HFFc6 (cell line): ENCODE measurements at regions not wholly inside any gene's neighbourhood (a gene's known extent, or its start where the extent isn't known, plus 50 kb on each side); places are given as distances from the start of the nearest gene placed in this dataset.
A peak's percentile ranks its signal among the peaks of the same experiment; 100 is the strongest.

Experiments
- DNase-seq: peaks from one replicate; pipeline ENCODE4 v3.0.0-alpha.2; 2018
- H3K27ac Mint-ChIP-seq: 2 replicates; pipeline ENCODE4 v1.8.0; 2020; ENCODE audit warnings: mild to moderate bottlenecking, mixed read lengths
- H3K27me3 Mint-ChIP-seq: 2 replicates; pipeline ENCODE4 v1.8.0; 2021; ENCODE audit warnings: mild to moderate bottlenecking, moderate library complexity, mixed read lengths; ENCODE audit not compliant: insufficient read depth
- H3K36me3 Mint-ChIP-seq: 2 replicates; pipeline ENCODE4 v1.8.0; 2021; ENCODE audit warnings: low read depth, mixed read lengths
- H3K4me1 Mint-ChIP-seq: 2 replicates; pipeline ENCODE4 v1.8.0; 2020; ENCODE audit warnings: low read depth, mixed read lengths
- H3K4me3 Mint-ChIP-seq: 2 replicates; pipeline ENCODE4 v1.8.0; 2020; ENCODE audit warnings: mild to moderate bottlenecking, moderate library complexity, mixed read lengths
- H3K9me3 Mint-ChIP-seq: 2 replicates; pipeline ENCODE4 v1.8.0; 2020; ENCODE audit warnings: mild to moderate bottlenecking, mixed read lengths
- TF ChIP-seq, protein P1 (sequence below): fragments of 200-600 bp; sonication (generic); IDR thresholded peaks from 2 replicates; pipeline ENCODE4 v1.5.0; 2021; ENCODE audit warnings: antibody characterized with exemption, mild to moderate bottlenecking

DNA sequence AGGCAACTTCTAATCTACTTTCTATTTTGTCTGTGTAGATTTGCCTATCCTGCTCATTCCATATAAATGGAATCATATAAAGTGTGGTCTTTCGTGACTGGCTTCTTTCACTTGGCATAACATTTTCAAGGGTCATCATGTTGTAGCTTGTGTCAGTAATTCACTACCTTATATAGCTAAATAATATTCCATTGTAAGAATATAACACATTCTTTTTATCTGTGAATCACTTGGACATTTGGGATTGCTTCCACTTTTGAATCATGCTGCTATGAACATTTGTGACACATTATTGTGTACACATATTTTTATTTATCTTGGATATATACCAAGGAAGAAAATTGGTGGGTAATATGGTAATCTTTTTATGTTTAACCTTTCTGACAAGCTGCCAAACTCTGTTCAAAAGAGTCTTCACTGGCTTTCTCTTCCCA, 89.0 kb upstream of the CSNK1A1L start:
- peaks cover 6% of the 10 kb centered on the region; the same call in 1 of the 2 replicates for H3K36me3 Mint-ChIP-seq
- H3K27me3 Mint-ChIP-seq = no peaks in the 10 kb centered on the region; the same call in 1 of the 2 replicates
- H3K27ac Mint-ChIP-seq = peak overlapping the region; percentile 10; the same call in 1 of the 2 replicates
- H3K4me1 Mint-ChIP-seq = peaks cover 61% of the 10 kb centered on the region
- no peaks in the 10 kb centered on the region for H3K9me3 Mint-ChIP-seq
- peak; percentile 55 for DNase-seq
- peak overlapping the region; percentile 14 for H3K4me3 Mint-ChIP-seq
- TF ChIP-seq, protein P1, sequence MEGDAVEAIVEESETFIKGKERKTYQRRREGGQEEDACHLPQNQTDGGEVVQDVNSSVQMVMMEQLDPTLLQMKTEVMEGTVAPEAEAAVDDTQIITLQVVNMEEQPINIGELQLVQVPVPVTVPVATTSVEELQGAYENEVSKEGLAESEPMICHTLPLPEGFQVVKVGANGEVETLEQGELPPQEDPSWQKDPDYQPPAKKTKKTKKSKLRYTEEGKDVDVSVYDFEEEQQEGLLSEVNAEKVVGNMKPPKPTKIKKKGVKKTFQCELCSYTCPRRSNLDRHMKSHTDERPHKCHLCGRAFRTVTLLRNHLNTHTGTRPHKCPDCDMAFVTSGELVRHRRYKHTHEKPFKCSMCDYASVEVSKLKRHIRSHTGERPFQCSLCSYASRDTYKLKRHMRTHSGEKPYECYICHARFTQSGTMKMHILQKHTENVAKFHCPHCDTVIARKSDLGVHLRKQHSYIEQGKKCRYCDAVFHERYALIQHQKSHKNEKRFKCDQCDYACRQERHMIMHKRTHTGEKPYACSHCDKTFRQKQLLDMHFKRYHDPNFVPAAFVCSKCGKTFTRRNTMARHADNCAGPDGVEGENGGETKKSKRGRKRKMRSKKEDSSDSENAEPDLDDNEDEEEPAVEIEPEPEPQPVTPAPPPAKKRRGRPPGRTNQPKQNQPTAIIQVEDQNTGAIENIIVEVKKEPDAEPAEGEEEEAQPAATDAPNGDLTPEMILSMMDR = no peak

DNA sequence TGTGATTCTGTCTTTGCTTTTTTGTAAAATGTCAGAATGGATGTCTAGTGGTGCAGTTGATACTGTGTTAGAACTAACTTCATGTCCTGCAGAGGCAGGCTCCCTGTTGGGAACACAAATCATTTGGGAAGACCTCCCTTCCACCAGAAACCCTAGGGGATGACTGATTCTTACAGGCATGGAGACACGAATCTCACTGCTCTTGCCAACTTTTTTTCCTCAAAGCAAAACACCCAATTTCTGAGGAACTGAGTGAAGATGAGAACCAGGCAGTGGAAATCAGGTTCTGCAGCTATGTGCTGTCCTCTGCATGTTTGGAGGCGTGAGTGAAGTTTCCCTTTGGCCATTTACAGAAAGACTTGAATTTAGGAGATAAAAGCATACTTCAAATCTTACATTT, 87.5 kb upstream of the CSNK1A1L start:
- Mint-ChIP-seq H3K4me3 (no peak overlapping the region), H3K4me1 (peaks cover 54% of the 10 kb centered on the region), H3K36me3 (peaks cover 11% of the 10 kb centered on the region), H3K27ac (0 out of 2 replicates have a peak overlapping the region, but pooled peaks have one; percentile 9), H3K9me3 (peaks cover 3% of the 10 kb centered on the region), H3K27me3 (no peaks in the 10 kb centered on the region)
- DNase-seq = no peak
- TF ChIP-seq, protein P1 = no peak

DNA sequence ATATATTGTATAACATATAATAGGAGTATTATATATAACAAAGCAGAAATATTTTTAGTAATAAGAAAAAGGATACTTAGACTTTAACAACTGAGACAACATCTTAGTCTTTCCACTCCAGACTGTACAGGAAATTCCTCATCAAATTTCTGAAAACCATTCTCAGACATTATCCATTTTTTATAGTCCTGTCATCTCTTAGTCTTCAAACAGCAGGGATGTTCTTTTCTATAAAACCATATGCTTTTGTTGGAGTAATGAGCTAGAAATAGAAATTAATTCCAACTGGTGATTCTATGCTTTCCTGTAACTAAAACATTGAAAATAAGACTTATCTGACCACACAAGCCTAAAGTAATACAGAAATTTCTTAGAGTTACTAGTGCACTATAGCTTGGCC, 82.2 kb upstream of the CSNK1A1L start:
- Mint-ChIP-seq H3K9me3 (peaks cover 5% of the 10 kb centered on the region), H3K27ac (no peak overlapping the region), H3K4me3 (no peak overlapping the region), H3K36me3 (peaks cover 22% of the 10 kb centered on the region), H3K4me1 (peaks cover 33% of the 10 kb centered on the region), H3K27me3 (no peaks in the 10 kb centered on the region)
- DNase-seq = peak; percentile 11
- TF ChIP-seq, protein P1 = no peak

DNA sequence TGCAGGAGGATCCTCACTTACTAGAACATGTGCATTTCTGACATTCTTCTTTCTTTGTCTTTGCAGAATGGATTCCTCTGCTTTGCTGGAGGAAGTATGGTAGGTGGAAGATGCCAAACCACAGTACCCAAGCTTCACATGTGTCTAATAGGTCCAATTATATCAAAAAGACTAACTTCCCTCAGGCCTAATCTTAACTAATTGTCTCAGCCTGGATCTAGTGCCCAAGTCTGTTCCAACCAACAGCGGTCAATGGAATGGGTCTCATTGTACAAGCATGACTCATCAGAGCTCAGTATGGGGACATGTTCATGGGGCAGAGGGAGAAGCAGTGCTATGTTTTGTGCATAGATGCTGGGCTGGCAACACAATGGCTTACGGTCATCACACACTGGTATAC, 81.6 kb upstream of the CSNK1A1L start:
- Mint-ChIP-seq H3K36me3 (peaks cover 23% of the 10 kb centered on the region), H3K27me3 (no peaks in the 10 kb centered on the region), H3K4me3 (no peak overlapping the region), H3K9me3 (peaks cover 5% of the 10 kb centered on the region), H3K4me1 (peaks cover 29% of the 10 kb centered on the region), H3K27ac (peak overlapping the region; percentile 72)
- peak; percentile 77 for DNase-seq
- TF ChIP-seq, protein P1 = no peak

DNA sequence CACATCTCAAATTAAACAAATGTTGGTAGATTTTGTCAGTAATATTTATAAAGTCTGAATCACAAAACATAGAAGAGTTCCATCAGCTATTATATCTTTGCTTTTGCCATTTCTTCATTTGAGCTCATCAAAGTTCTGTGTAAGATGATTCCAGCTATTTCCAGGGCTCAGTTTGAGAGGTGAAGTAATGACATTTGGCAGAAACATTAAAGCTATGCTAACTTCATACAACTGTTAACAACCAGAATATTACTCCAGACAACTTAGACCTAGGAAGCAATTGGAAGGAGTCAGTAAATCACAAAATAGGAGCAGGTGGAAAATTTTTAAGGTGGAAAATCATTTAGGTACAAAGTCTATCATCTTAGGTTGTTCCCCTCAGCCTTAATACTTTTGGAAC, 76.2 kb upstream of the CSNK1A1L start:
- no peaks in the 10 kb centered on the region for H3K27me3 Mint-ChIP-seq
- no peak overlapping the region for H3K27ac Mint-ChIP-seq
- peaks cover 25% of the 10 kb centered on the region for H3K4me1 Mint-ChIP-seq
- H3K36me3 Mint-ChIP-seq = 0 out of 2 replicates have a peak, but pooled peaks cover 10% of the 10 kb centered on the region
- no peak for DNase-seq
- TF ChIP-seq, protein P1 = no peak
- no peak overlapping the region for H3K4me3 Mint-ChIP-seq
- no peaks in the 10 kb centered on the region for H3K9me3 Mint-ChIP-seq

DNA sequence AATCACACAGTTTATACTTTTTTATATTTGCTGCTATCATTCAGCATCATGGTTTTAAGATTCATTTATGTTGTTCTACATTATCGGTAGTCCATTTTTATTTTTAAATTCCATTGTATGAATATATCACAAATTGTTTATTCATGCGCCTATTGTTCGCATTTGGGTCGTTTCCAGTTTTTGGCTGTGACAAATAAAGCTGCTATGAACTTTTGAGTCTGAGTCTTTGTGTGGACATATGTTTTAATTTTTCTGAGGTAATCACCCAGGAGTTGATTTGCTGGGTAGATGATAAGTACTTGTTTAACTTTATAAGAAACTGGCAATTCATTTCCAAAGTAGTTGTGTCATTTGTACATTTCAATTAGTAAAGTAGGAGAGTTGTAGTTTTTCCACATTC, 74.2 kb upstream of the CSNK1A1L start:
- no peak overlapping the region for H3K27ac Mint-ChIP-seq
- H3K4me3 Mint-ChIP-seq = no peak overlapping the region
- DNase-seq = no peak
- H3K27me3 Mint-ChIP-seq = no peaks in the 10 kb centered on the region
- TF ChIP-seq, protein P1 = no peak
- H3K4me1 Mint-ChIP-seq = peaks cover 35% of the 10 kb centered on the region
- 0 out of 2 replicates have a peak, but pooled peaks cover 10% of the 10 kb centered on the region for H3K36me3 Mint-ChIP-seq
- no peaks in the 10 kb centered on the region for H3K9me3 Mint-ChIP-seq
